ENCODE measurements at regions not wholly inside any gene's neighbourhood (a gene's known extent, or its start where the extent isn't known, plus 50 kb on each side); places are given as distances from the start of the nearest gene placed in this dataset.

DNA sequence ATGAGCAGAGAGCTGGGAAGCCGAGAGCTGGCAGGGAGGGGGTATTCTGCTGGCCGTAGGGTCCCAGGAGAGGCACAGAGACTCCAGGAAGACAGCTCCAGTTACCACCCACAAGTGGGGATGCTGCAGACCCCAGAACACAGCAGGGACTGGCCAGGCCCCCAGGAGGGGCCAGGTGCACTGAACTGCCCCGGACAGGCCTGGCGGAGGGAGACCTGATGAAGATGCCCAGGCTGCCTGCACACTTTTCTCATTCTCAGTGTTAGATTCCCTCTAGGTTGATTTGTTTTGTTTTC lies 110.8 kb downstream of the CPZ start:
- in situ Hi-C loops (cut with MboI), result no loop called here
- H3K9ac ChIP-seq (ENCODE audit: control insufficient read depth, insufficient read depth, low read length), result no peak overlapping the region

DNA sequence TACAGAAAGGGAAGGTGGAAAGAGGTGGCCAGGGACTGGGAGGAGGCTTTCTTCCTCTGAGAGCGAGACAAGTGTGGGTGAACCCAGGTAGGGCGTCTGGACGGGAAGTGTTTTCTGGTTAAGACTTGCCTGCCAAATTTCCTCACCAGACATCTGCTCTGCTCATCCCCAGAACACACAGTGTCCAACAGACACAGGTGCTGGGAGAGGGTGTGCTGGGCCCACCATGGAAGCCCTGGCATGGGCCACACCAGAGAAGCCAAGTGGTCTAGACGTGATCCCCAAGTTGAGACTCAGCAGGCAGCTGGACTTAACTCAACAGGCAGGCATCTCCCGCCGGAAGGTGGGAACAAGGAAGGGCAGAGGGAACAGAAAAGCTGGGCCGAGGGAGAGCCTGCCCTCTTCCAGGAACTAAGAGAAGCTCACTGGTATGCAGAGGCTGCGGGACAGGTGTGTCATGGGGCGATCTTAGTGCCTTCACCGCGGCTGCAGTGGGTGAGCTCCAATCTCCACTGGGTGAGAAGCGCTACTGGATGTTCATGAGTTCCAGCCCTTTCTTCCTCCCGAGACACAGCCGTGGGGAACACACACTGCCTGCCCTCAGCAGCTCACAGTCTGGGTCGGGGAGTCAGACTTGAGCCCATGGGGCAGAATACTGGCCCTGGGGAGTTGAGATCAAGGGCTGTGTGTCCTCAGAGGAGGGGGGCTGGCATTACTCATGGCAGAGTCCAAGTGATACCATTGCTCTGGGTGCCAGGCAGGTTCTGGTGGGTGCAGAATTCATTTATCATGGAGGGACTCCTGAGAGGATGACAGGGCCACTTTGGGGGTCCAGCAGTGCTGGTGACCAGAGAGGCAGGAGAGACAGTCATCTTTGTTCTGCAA lies 110.2 kb downstream of the CPZ start:
- ChIA-PET RAD21 (ENCODE audit: unreplicated experiment) (no interaction called here), CTCF (no interaction called here), POLR2A (no interaction called here), SMC1A (ENCODE audit: uncharacterized antibody, unreplicated experiment) (no interaction called here)
- Histone ChIP-seq H2AFZ (ENCODE audit: control insufficient read depth, low read depth, low read length) (no peak overlapping the region), H3K27me3 (replicated peaks in 1 of 2; ENCODE audit: control insufficient read depth in 2 of 2, insufficient read depth in 2 of 2, low read length in 1 of 2) (no peaks in the 10 kb centered on the region; a peak in 1 of 4 replicates), H3K27ac (ENCODE audit: control insufficient read depth, insufficient read depth) (no peak overlapping the region), H3K4me1 (ENCODE audit: control insufficient read depth, insufficient read depth, low read length) (no peaks in the 10 kb centered on the region), H3K79me2 (ENCODE audit: control insufficient read depth, insufficient read depth, low read length) (no peaks in the 10 kb centered on the region), H3K4me3 (no peak overlapping the region), H3K9ac (ENCODE audit: control insufficient read depth, insufficient read depth, low read length) (no peak overlapping the region), H3K9me3 (replicated peaks; ENCODE audit: control insufficient read depth, insufficient read depth, low read length) (no peaks in the 10 kb centered on the region), H3K4me2 (ENCODE audit: control insufficient read depth, insufficient read depth) (no peak overlapping the region), H4K20me1 (ENCODE audit: control insufficient read depth, insufficient read depth) (no peaks in the 10 kb centered on the region), H3K36me3 (ENCODE audit: control insufficient read depth in 2 of 2, insufficient read depth in 2 of 2, low read length in 1 of 2) (no peaks in the 10 kb centered on the region)
- WGBS (ENCODE audit: insufficient coverage, insufficient replicate concordance, low lambda C conversion rate, missing lambda C conversion rate), result 32% methylated on average over 15 of the region's 15 CpGs
- no peak for DNase-seq (ENCODE audit: low read depth, low spot score)
- no TSS peak for BruUV-seq (replicated peaks)
- no peak for ATAC-seq
- no peak for FAIRE-seq
- intact Hi-C loops (cut with micrococcal nuclease; ENCODE audit: unreplicated experiment), result no loop called here
- in situ Hi-C loops (cut with MboI), result no loop called here
- TF ChIP-seq CHD2 (IDR thresholded peaks at IDR 0.05; ENCODE audit: borderline replicate concordance, low read depth, low read length) (no peak), KAT2A (conservative IDR thresholded peaks at IDR 0.05; ENCODE audit: control insufficient read depth, low read depth, low read length) (no peak), GABPA (IDR thresholded peaks at IDR 0.05; ENCODE audit: low read depth) (no peak), EED (IDR thresholded peaks at IDR 0.05; ENCODE audit: low read depth) (no peak), IRF4 (IDR thresholded peaks at IDR 0.05; ENCODE audit: low read depth, low read length) (no peak), NFYB (IDR thresholded peaks at IDR 0.05; ENCODE audit: insufficient read depth, low read depth, low read length) (no peak), FOXK2 (IDR thresholded peaks at IDR 0.05) (no peak), MEF2B (IDR thresholded peaks at IDR 0.05; ENCODE audit: partially characterized antibody, poor library complexity, severe bottlenecking) (no peak)
- TF ChIP-seq, protein P1, sequence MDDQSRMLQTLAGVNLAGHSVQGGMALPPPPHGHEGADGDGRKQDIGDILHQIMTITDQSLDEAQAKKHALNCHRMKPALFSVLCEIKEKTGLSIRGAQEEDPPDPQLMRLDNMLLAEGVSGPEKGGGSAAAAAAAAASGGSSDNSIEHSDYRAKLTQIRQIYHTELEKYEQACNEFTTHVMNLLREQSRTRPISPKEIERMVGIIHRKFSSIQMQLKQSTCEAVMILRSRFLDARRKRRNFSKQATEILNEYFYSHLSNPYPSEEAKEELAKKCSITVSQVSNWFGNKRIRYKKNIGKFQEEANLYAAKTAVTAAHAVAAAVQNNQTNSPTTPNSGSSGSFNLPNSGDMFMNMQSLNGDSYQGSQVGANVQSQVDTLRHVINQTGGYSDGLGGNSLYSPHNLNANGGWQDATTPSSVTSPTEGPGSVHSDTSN (IDR thresholded peaks at IDR 0.05; ENCODE audit: insufficient replicate concordance, low read depth, low read length), result no peak
- TF ChIP-seq, protein P2, sequence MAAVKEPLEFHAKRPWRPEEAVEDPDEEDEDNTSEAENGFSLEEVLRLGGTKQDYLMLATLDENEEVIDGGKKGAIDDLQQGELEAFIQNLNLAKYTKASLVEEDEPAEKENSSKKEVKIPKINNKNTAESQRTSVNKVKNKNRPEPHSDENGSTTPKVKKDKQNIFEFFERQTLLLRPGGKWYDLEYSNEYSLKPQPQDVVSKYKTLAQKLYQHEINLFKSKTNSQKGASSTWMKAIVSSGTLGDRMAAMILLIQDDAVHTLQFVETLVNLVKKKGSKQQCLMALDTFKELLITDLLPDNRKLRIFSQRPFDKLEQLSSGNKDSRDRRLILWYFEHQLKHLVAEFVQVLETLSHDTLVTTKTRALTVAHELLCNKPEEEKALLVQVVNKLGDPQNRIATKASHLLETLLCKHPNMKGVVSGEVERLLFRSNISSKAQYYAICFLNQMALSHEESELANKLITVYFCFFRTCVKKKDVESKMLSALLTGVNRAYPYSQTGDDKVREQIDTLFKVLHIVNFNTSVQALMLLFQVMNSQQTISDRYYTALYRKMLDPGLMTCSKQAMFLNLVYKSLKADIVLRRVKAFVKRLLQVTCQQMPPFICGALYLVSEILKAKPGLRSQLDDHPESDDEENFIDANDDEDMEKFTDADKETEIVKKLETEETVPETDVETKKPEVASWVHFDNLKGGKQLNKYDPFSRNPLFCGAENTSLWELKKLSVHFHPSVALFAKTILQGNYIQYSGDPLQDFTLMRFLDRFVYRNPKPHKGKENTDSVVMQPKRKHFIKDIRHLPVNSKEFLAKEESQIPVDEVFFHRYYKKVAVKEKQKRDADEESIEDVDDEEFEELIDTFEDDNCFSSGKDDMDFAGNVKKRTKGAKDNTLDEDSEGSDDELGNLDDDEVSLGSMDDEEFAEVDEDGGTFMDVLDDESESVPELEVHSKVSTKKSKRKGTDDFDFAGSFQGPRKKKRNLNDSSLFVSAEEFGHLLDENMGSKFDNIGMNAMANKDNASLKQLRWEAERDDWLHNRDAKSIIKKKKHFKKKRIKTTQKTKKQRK (IDR thresholded peaks at IDR 0.05; ENCODE audit: low read depth, low read length), result no peak

More for the DNA sequence above, 110.8 kb downstream of the CPZ start:
- ATAC-seq, result no peak
- Histone ChIP-seq H3K27me3 (replicated peaks in 1 of 2; ENCODE audit: control insufficient read depth in 2 of 2, insufficient read depth in 2 of 2, low read length in 1 of 2) (no peaks in the 10 kb centered on the region; a peak in 1 of 4 replicates), H3K9me3 (replicated peaks; ENCODE audit: control insufficient read depth, insufficient read depth, low read length) (no peaks in the 10 kb centered on the region), H3K4me3 (no peak overlapping the region), H2AFZ (ENCODE audit: control insufficient read depth, low read depth, low read length) (no peak overlapping the region), H4K20me1 (ENCODE audit: control insufficient read depth, insufficient read depth) (no peaks in the 10 kb centered on the region), H3K4me2 (ENCODE audit: control insufficient read depth, insufficient read depth) (no peak overlapping the region), H3K27ac (ENCODE audit: control insufficient read depth, insufficient read depth) (no peak overlapping the region), H3K4me1 (ENCODE audit: control insufficient read depth, insufficient read depth, low read length) (no peaks in the 10 kb centered on the region), H3K79me2 (ENCODE audit: control insufficient read depth, insufficient read depth, low read length) (no peaks in the 10 kb centered on the region), H3K36me3 (ENCODE audit: control insufficient read depth in 2 of 2, insufficient read depth in 2 of 2, low read length in 1 of 2) (no peaks in the 10 kb centered on the region)
- FAIRE-seq, result no peak
- ChIA-PET POLR2A (no interaction called here), SMC1A (ENCODE audit: uncharacterized antibody, unreplicated experiment) (no interaction called here), RAD21 (ENCODE audit: unreplicated experiment) (no interaction called here), CTCF (no interaction called here)
- intact Hi-C loops (cut with micrococcal nuclease; ENCODE audit: unreplicated experiment), result no loop called here
- DNase-seq (ENCODE audit: low read depth, low spot score), result no peak
- BruUV-seq (replicated peaks), result no TSS peak
- 9% methylated on average over 4 of the region's 4 CpGs for WGBS (ENCODE audit: insufficient coverage, insufficient replicate concordance, low lambda C conversion rate, missing lambda C conversion rate)
- no peak for TF ChIP-seq CEBPB (IDR thresholded peaks at IDR 0.05; ENCODE audit: borderline replicate concordance in 1 of 2, low read depth in 2 of 2, low read length in 2 of 2)
- no peak for TF ChIP-seq MXI1 (IDR thresholded peaks at IDR 0.05; ENCODE audit: low read depth, low read length)
- TF ChIP-seq SREBF2 (IDR thresholded peaks at IDR 0.05; ENCODE audit: low read length), result no peak
- TF ChIP-seq CHD1 (IDR thresholded peaks at IDR 0.05; ENCODE audit: low read depth, low read length), result no peak
- TF ChIP-seq NFXL1 (IDR thresholded peaks at IDR 0.05; ENCODE audit: borderline replicate concordance), result no peak
- TF ChIP-seq SP1 (IDR thresholded peaks at IDR 0.05; ENCODE audit: low read depth, low read length), result no peak
